Retinal pigment epithelial cell (primary cell): ENCODE measurements at regions not wholly inside any gene's neighbourhood (a gene's known extent, or its start where the extent isn't known, plus 50 kb on each side); places are given as distances from the start of the nearest gene placed in this dataset.
"Not testable (repeated sequence)": the region's sequence is repeated elsewhere in the genome, so short reads cannot be mapped to it uniquely, and the experiment has no call there.

Source experiments
- DNase-seq: peaks from one replicate; pipeline ENCODE4 v3.0.0-alpha.2; 2010; ENCODE audit warnings: low read depth
- H3K4me3 ChIP-seq: 2 replicates; pipeline ENCODE4 v1.5.1; 2011; ENCODE audit warnings: mild to moderate bottlenecking, low read length, control low read depth, moderate library complexity
- TF ChIP-seq, protein P1 (sequence below): conservative IDR thresholded peaks from 2 replicates; pipeline ENCODE4 v1.5.1; 2011; ENCODE audit warnings: low read depth, low read length, control low read depth, inconsistent platforms

GRCh38 chr15:35244227-35244626 is 159.1 kb upstream of the NANOGP8 start:
- TF ChIP-seq, protein P1, sequence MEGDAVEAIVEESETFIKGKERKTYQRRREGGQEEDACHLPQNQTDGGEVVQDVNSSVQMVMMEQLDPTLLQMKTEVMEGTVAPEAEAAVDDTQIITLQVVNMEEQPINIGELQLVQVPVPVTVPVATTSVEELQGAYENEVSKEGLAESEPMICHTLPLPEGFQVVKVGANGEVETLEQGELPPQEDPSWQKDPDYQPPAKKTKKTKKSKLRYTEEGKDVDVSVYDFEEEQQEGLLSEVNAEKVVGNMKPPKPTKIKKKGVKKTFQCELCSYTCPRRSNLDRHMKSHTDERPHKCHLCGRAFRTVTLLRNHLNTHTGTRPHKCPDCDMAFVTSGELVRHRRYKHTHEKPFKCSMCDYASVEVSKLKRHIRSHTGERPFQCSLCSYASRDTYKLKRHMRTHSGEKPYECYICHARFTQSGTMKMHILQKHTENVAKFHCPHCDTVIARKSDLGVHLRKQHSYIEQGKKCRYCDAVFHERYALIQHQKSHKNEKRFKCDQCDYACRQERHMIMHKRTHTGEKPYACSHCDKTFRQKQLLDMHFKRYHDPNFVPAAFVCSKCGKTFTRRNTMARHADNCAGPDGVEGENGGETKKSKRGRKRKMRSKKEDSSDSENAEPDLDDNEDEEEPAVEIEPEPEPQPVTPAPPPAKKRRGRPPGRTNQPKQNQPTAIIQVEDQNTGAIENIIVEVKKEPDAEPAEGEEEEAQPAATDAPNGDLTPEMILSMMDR, result no peak
- H3K4me3 ChIP-seq, result no peak overlapping the region
- peak; percentile 13 for DNase-seq

- TF ChIP-seq, protein P1, result no peak
These were observed 158.7 kb upstream of the NANOGP8 start for GRCh38 chr15:35243758-35244157.

DNA sequence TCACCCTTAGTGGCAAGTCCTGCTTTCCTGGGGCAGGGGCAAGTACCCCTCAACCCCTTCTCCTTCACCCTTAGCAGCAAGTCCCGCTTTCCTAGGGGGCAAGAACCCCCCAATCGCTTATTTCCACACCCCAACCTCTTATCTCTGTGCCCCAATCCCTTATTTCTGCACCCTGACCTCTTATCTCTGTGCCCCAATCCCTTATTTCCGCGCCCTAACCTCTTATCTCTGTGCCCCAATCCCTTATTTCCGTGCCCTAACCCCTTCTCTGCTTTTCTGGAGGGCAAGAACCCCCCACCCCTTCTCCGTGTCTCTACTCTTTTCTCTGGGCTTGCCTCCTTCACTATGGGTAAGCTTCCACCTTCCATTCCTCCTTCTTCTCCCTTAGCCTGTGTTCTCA is 154.6 kb upstream of the NANOGP8 start:
- not testable (repeated sequence) for DNase-seq, H3K4me3 ChIP-seq

More at GRCh38 chr15:35243758-35244157, 158.7 kb upstream of the NANOGP8 start:
- peak; percentile 22 for DNase-seq
- H3K4me3 ChIP-seq, result no peak overlapping the region

DNA sequence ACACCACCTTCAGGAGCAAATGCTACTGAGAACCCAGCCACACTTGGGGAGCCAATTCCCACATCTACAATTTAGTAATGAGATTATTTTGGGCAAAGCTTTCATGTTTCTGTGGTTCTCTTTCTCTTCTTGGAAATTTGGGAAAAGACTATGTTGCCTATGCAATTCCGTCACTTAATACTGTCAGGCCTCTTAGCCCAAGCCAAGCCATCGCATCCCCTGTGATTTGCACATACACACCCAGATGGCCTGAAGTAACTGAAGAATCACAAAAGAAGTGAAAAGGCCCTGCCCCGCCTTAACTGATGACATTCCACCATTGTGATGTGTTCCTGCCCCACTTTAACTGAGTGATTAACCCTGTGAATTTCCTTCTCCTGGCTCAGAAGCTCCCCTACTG is 153.4 kb upstream of the NANOGP8 start:
- H3K4me3 ChIP-seq, result not testable (repeated sequence)

DNA sequence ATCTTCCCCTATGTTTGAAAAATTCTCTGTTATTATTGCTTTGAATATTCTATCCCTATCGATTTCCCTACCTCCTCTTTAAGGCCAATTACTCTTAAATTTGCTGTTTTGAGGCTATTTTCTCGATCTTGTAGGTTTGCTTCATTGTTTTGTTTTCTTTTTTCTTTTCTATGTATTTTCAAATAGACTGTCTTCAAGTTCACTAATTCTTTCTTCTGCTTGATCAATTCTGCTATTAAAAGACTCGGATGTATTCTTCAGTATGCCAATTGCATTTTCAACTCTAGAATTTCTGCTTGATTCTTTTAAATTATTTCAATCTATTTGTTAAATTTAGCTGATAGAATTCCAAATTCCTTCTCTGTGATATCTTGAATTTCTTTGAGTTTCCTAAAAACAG is 144.0 kb upstream of the NANOGP8 start:
- H3K4me3 ChIP-seq, result no peak overlapping the region
- TF ChIP-seq, protein P1, result no peak
- no peak for DNase-seq

More for the DNA sequence above, 153.4 kb upstream of the NANOGP8 start:
- DNase-seq, result not testable (repeated sequence)

DNA sequence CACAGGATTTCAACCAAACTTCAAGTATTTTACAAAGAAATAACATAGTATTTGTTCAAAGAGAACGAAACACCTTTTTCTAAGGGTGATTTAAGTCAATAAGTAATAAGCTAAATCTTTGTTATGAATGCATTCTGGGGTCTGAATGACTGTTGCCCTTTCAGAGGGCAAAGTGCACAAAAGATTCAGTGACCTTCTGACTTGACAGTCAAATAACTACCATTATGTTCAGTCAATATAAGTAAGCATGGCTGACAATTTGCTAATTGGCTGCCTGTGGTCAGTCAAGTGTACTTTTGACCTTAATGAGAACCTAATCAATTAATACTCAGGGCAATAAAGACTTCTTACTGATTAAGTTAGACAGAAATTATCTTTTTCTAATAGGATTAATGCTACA is 133.1 kb upstream of the NANOGP8 start:
- no peak overlapping the region for H3K4me3 ChIP-seq
- TF ChIP-seq, protein P1, result no peak
- no peak for DNase-seq

- TF ChIP-seq, protein P1, result no peak
- no peak overlapping the region for H3K4me3 ChIP-seq
- no peak for DNase-seq
These were observed 130.0 kb upstream of the NANOGP8 start for GRCh38 chr15:35215093-35215492.

- TF ChIP-seq, protein P1, result no peak
- H3K4me3 ChIP-seq, result no peak overlapping the region
- no peak for DNase-seq
These were observed 126.3 kb upstream of the NANOGP8 start for GRCh38 chr15:35211240-35211902.
